Spleen (tissue), 11 donors: ENCODE measurements at regions not wholly inside any gene's neighbourhood (a gene's known extent, or its start where the extent isn't known, plus 50 kb on each side); places are given as distances from the start of the nearest gene placed in this dataset.

Source experiments
- DNase-seq: peaks from one replicate; pipeline ENCODE4 v3.0.0-alpha.2; 2020
- H3K27ac ChIP-seq, 8 donors: fragments of 200-600 bp; sonication (generic) in 7 of 8; 1 replicate in 4 of 8; 2 replicates in 4 of 8; pipeline versions ENCODE4 v1.5.0 to v1.8.0; 2016 to 2021; ENCODE audit warnings: inconsistent platforms in 4 of 8, mild to moderate bottlenecking in 4 of 8, moderate library complexity in 1 of 8
- H3K27me3 ChIP-seq, 7 donors: fragments of 200-600 bp; sonication (generic) in 6 of 7; replicated peaks in 1 of 7; 1 replicate in 4 of 7; 2 replicates in 3 of 7; pipeline versions ENCODE4 v1.5.0 to v1.8.0; 2016 to 2021; ENCODE audit warnings: inconsistent platforms in 3 of 7, mild to moderate bottlenecking in 1 of 7
- H3K36me3 ChIP-seq, 6 donors: fragments of 200-600 bp; sonication (generic) in 5 of 6; 1 replicate in 4 of 6; 2 replicates in 2 of 6; pipeline versions ENCODE4 v1.5.0 to v1.8.0; 2016 to 2021; ENCODE audit warnings: inconsistent platforms in 2 of 6
- H3K4me1 ChIP-seq, 6 donors: fragments of 200-600 bp; sonication (generic) in 5 of 6; 1 replicate in 3 of 6; 2 replicates in 3 of 6; pipeline versions ENCODE4 v1.5.0 to v1.8.0; 2016 to 2021; ENCODE audit warnings: inconsistent platforms in 3 of 6
- H3K4me3 ChIP-seq, 8 donors: fragments of 200-600 bp; sonication (generic) in 7 of 8; 1 replicate in 4 of 8; 2 replicates in 4 of 8; pipeline versions ENCODE4 v1.5.0 to v1.8.0; 2016 to 2021; ENCODE audit warnings: inconsistent platforms in 4 of 8, mild to moderate bottlenecking in 4 of 8, moderate library complexity in 2 of 8
- H3K9me3 ChIP-seq, 8 donors: fragments of 200-600 bp; sonication (generic) in 7 of 8; 1 replicate in 4 of 8; 2 replicates in 4 of 8; pipeline versions ENCODE4 v1.5.0 to v1.8.0; 2016 to 2021; ENCODE audit warnings: inconsistent platforms in 4 of 8
- POLR2A ChIP-seq, 3 donors: fragments of 450-650 bp; IDR thresholded peaks; one replicate each; pipeline ENCODE4 v1.5.1; 2017; ENCODE audit warnings: antibody characterized with exemption in 3 of 3, mild to moderate bottlenecking in 1 of 3
- POLR2AphosphoS5 ChIP-seq, 3 donors: sonication (generic); formaldehyde crosslinking; IDR thresholded peaks; one replicate each; pipeline ENCODE4 v1.5.1; 2017; ENCODE audit warnings: antibody characterized with exemption in 3 of 3
- WGBS, 5 donors: extraction: QIAGEN DNeasy Blood & Tissue Kit in 3 of 5; methylation state at CpG; one replicate each; pipeline versions ENCODE4 v1.1.5 to v1.1.7; 2013 to 2018; 5-methylcytosine and 5-hydroxymethylcytosine counted together
- intact Hi-C: fragments of 100-400 bp; cut with DNase I; formaldehyde crosslinking; loops from one replicate; pipeline ENCODE4 v1.15.0; 2023; ENCODE audit warnings: low total_unique reads
- TF ChIP-seq, protein P1 (sequence below), 11 experiments: fragments of 200-600 bp in 7 of 11; fragments of 450-650 bp in 4 of 11; sonication (generic) in 4 of 11; IDR thresholded peaks in 8 of 11; conservative IDR thresholded peaks in 3 of 11; 1 replicate in 7 of 11; 2 replicates in 4 of 11; pipeline versions ENCODE4 v1.4.0 to v1.8.0; 2016 to 2021; ENCODE audit warnings: antibody characterized with exemption in 11 of 11, inconsistent platforms in 4 of 11, mild to moderate bottlenecking in 1 of 11
- donor health status: healthy with polysubstance abuse.
- donor health status: DM: no; HTN: no; CAD: no; lungs with moderate emphysema.
- donor health status: DM: no; HTN: no; CAD: no.
- donor health status: Bipolar disorder and iron deficiency.
- donor health status: healthy.
- donor health status: DM: no; HTN: no; CAD: no.
- donor health status: DM: yes; HTN: yes; CAD: no.

DNA sequence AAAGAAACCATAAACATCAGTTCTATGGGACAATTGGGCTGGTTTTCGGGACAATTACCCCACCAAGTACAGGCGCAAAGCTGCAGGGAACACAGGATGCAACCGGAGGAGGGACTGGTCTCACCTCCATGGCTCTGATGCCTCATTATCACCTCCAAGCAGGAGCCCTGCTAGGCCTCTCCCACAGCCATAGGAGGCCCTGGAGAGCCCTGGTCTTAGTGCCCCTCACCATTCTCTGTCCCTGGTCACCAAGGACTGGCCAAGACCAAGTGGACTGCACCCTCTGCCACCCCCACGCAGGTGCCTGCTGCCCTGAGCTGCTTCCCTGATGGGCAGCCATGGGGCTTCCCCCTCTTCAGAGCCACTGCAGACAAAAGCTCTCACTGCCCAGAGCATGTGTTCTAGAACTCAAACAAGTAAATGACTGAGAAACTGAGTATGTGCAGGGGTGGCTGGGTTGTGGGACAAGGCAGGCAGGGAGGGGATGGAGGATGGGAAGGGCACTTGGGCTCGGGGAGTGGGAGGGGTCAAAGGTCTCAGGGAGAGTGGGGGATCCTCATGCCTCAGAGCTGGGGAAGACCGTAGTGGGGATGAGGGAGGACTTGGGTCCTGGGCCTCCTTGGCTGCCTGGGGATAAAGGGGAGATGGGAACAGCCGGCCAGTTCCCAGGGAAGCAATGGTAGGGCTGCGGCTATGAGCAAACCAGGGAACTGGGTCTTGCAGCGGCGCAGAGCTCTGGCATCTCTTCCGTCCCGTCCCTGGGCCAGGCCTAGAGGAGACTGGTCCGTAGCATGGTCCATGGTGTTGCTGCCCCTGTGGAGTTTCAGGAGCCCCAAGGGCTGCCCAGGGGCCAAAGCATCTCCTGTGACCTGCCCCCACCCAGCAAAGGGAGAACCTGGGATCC, 435.1 kb downstream of the PREX1 start:
- 84 to 96% (median 90%) methylated on average over 9 to 13 of the region's 13 CpGs for WGBS, 5 donors
- no peak for DNase-seq

DNA sequence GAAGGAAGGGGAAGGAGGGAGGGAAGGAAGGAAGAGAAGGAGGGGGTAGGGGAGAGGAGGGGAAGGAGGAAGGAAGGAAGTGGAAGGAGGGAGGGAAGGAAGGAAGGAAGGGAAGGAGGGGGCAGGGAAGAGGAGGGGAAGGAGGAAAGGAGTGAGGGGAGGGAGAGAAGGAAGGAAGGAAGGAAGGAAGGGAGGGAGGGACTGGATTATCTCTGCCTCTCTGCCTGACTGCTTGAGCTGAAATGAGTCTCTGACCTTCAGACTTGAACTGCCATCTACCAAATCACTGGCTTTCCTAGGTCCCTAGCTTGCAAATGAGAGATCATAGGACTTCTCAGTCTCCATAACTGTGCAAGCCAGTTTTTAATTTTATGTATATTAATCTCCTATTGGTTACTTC, 436.8 kb downstream of the PREX1 start:
- Histone ChIP-seq H3K4me1 (no peaks in the 10 kb centered on the region), H3K4me3 (no peak overlapping the region), H3K36me3 (no peaks in the 10 kb centered on the region), H3K9me3 (peaks cover 3 to 30% (median 21%) of the 10 kb centered on the region in 8 donors), H3K27ac (no peak overlapping the region), H3K27me3 (peaks cover 0 to 9% (median 0%) of the 10 kb centered on the region in 7 donors)
- TF ChIP-seq, protein P1, sequence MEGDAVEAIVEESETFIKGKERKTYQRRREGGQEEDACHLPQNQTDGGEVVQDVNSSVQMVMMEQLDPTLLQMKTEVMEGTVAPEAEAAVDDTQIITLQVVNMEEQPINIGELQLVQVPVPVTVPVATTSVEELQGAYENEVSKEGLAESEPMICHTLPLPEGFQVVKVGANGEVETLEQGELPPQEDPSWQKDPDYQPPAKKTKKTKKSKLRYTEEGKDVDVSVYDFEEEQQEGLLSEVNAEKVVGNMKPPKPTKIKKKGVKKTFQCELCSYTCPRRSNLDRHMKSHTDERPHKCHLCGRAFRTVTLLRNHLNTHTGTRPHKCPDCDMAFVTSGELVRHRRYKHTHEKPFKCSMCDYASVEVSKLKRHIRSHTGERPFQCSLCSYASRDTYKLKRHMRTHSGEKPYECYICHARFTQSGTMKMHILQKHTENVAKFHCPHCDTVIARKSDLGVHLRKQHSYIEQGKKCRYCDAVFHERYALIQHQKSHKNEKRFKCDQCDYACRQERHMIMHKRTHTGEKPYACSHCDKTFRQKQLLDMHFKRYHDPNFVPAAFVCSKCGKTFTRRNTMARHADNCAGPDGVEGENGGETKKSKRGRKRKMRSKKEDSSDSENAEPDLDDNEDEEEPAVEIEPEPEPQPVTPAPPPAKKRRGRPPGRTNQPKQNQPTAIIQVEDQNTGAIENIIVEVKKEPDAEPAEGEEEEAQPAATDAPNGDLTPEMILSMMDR (IDR thresholded peaks at IDR 0.05 in 8 of 11, conservative IDR thresholded peaks at IDR 0.05 in 3 of 11), result no peak
- TF ChIP-seq POLR2A (IDR thresholded peaks at IDR 0.05) (no peak), POLR2AphosphoS5 (IDR thresholded peaks at IDR 0.05) (no peak)
- DNase-seq, result no peak
- intact Hi-C loops, result no loop called here

More for the DNA sequence above, 435.1 kb downstream of the PREX1 start:
- Histone ChIP-seq H3K9me3 (peaks cover 3 to 30% (median 21%) of the 10 kb centered on the region in 8 donors), H3K4me1 (no peaks in the 10 kb centered on the region), H3K4me3 (no peak overlapping the region), H3K36me3 (no peaks in the 10 kb centered on the region), H3K27me3 (peaks cover 0 to 18% (median 0%) of the 10 kb centered on the region in 7 donors), H3K27ac (no peak overlapping the region)
- intact Hi-C loops, result no loop called here
- TF ChIP-seq, protein P1 (IDR thresholded peaks at IDR 0.05 in 8 of 11, conservative IDR thresholded peaks at IDR 0.05 in 3 of 11), result no peak
- no peak for TF ChIP-seq POLR2AphosphoS5 (IDR thresholded peaks at IDR 0.05)
- no peak for TF ChIP-seq POLR2A (IDR thresholded peaks at IDR 0.05)

DNA sequence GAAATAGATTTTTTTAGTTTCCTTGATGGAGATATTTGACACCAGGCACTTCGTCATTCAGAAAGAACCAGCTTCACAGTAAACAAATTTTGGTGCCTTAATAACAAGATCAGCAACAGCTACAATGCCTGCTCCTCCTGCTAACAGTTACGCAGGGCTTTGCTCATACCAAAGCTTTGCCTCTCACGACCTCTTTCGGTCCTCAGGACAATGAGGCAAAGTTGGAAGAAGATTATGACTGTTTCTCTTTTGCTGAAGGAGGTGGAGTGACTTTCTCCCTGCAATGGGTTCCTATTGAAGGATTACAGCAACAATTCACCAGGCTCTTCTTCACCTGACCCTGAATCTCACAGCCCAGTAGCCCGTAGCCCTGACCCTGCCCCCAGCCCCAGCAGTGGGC, 440.1 kb downstream of the PREX1 start:
- H3K4me1 ChIP-seq, result no peaks in the 10 kb centered on the region
- WGBS, 5 donors, result 74 to 83% (median 78%) methylated on average over 5 of the region's 5 CpGs
- H3K9me3 ChIP-seq, result peaks cover 3 to 20% (median 17%) of the 10 kb centered on the region in 8 donors
- intact Hi-C loops, result no loop called here
- H3K27ac ChIP-seq, result no peak overlapping the region
- TF ChIP-seq POLR2AphosphoS5 (IDR thresholded peaks at IDR 0.05) (no peak), POLR2A (IDR thresholded peaks at IDR 0.05) (no peak)
- TF ChIP-seq, protein P1 (IDR thresholded peaks at IDR 0.05 in 8 of 11, conservative IDR thresholded peaks at IDR 0.05 in 3 of 11), result no peak
- peaks cover 0 to 12% (median 0%) of the 10 kb centered on the region in 7 donors for H3K27me3 ChIP-seq
- no peaks in the 10 kb centered on the region for H3K36me3 ChIP-seq
- no peak overlapping the region for H3K4me3 ChIP-seq
- DNase-seq, result no peak

DNA sequence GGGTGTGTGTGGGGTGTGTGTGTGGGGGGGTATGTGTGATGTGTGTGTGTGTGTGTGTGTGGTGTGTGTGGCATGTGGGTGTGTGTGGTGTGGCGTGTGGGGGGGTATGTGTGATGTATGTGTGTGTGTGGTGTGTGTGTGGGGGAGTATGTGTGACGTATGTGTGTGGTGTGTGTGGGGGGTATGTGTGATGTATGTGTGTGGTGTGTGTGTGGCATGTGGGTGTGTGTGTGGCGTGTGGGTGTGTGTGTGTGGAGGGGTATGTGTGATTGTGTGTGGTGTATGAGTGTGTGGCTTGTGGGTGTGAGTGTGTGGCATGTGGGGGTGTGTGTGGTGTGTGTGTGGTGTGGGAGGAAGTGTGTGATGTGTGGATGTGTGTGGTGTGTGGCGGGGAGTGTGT, 442.3 kb downstream of the PREX1 start:
- peaks cover 0 to 6% (median 0%) of the 10 kb centered on the region in 8 donors for H3K9me3 ChIP-seq
- no peaks in the 10 kb centered on the region for H3K36me3 ChIP-seq
- no peak for DNase-seq
- no peak for TF ChIP-seq POLR2A (IDR thresholded peaks at IDR 0.05)
- TF ChIP-seq POLR2AphosphoS5 (IDR thresholded peaks at IDR 0.05), result no peak
- TF ChIP-seq, protein P1 (IDR thresholded peaks at IDR 0.05 in 8 of 11, conservative IDR thresholded peaks at IDR 0.05 in 3 of 11), result no peak
- H3K27me3 ChIP-seq, result peaks cover 0 to 16% (median 0%) of the 10 kb centered on the region in 7 donors
- 64 to 86% (median 85%) methylated on average over 4 of the region's 4 CpGs for WGBS, 5 donors
- no peaks in the 10 kb centered on the region for H3K4me1 ChIP-seq
- no peak overlapping the region for H3K27ac ChIP-seq
- intact Hi-C loops, result no loop called here
- H3K4me3 ChIP-seq, result no peak overlapping the region
